ENCODE measurements at regions not wholly inside any gene's neighbourhood (a gene's known extent, or its start where the extent isn't known, plus 50 kb on each side); places are given as distances from the start of the nearest gene placed in this dataset.

GRCh38 chr14:22124073-22124613 is 450.5 kb upstream of the OR4E1 start:
- no peaks in the 10 kb centered on the region for H3K9me3 ChIP-seq
- no peak for ATAC-seq
- intact Hi-C loops (cut with DNase I), result no loop called here
- no peak for DNase-seq
- H3K27ac ChIP-seq, result no peak overlapping the region
- H3K27me3 ChIP-seq (ENCODE audit: low read depth), result no peaks in the 10 kb centered on the region
- no peaks in the 10 kb centered on the region for H3K36me3 ChIP-seq
- H3K4me1 ChIP-seq, result no peaks in the 10 kb centered on the region
- TF ChIP-seq CTCF (IDR thresholded peaks at IDR 0.05), result no peak
- no peak overlapping the region for H3K4me3 ChIP-seq

- H3K36me3 ChIP-seq, result no peaks in the 10 kb centered on the region
- intact Hi-C loops (cut with DNase I), result no loop called here
- TF ChIP-seq CTCF (IDR thresholded peaks at IDR 0.05), result no peak
- DNase-seq, result no peak
- H3K27me3 ChIP-seq (ENCODE audit: low read depth), result no peaks in the 10 kb centered on the region
- H3K27ac ChIP-seq, result no peak overlapping the region
- no peak overlapping the region for H3K4me3 ChIP-seq
- no peaks in the 10 kb centered on the region for H3K9me3 ChIP-seq
- ATAC-seq, result no peak
- no peaks in the 10 kb centered on the region for H3K4me1 ChIP-seq
These were observed 449.4 kb upstream of the OR4E1 start for GRCh38 chr14:22122829-22123560.

GRCh38 chr14:22122227-22122818 is 448.7 kb upstream of the OR4E1 start:
- intact Hi-C loops (cut with DNase I), result no loop called here
- Histone ChIP-seq H3K27ac (no peak overlapping the region), H3K36me3 (no peaks in the 10 kb centered on the region), H3K4me1 (no peaks in the 10 kb centered on the region), H3K27me3 (ENCODE audit: low read depth) (no peaks in the 10 kb centered on the region), H3K9me3 (no peaks in the 10 kb centered on the region), H3K4me3 (no peak overlapping the region)
- ATAC-seq (no peak), DNase-seq (no peak)
- no peak for TF ChIP-seq CTCF (IDR thresholded peaks at IDR 0.05)

DNA sequence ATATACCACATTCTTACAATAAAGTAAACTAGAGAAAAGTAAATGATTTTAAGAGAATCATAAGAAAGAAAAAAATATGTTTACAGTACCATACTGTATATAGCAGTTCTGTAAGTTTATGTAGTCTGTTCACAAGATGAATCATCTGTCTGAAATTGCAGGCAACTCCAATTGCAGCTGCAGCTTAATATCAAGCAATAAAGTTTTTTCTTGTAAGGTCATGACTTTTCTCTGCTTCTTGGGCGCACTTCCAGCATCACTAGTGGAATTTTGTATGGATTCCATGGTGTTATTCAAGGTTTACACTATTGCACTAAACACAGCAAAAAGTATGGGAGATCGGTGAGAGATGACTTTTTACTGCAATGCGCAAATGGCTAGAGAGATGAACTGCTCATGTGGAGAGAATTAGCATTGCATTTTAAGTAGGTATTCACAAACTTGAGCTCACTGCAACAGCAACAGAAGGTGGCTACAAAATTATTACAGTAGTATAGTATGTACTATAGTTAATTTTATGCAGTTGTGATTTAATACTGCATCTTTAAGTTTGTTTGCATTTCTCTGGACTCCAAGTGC is 445.4 kb upstream of the OR4E1 start:
- no peaks in the 10 kb centered on the region for H3K27me3 ChIP-seq (ENCODE audit: low read depth)
- intact Hi-C loops (cut with DNase I), result no loop called here
- no peak for DNase-seq
- no peaks in the 10 kb centered on the region for H3K4me1 ChIP-seq
- ATAC-seq, result no peak
- H3K27ac ChIP-seq, result no peak overlapping the region
- H3K36me3 ChIP-seq, result no peaks in the 10 kb centered on the region
- no peaks in the 10 kb centered on the region for H3K9me3 ChIP-seq
- no peak for TF ChIP-seq CTCF (IDR thresholded peaks at IDR 0.05)
- H3K4me3 ChIP-seq, result no peak overlapping the region

DNA sequence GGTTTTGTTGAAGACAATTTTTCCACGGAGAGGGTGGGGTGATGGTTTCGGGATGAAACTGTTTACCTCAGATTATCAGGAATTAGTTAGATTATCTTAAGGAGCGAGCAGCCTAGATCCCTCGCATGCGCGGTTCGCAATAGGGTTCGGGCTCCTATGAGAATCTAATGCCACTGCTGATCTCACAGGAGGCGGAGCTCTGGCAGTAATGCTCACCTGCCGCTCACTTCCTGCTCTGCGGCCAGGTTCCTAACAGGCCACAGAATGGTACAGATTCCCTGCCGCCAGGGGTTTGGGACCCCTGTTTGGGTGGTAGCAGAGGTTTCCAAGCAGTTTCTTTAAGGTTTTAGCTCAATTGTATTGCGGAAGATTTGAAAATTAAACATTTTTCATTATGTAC is 439.8 kb upstream of the OR4E1 start:
- Histone ChIP-seq H3K36me3 (no peaks in the 10 kb centered on the region), H3K9me3 (no peaks in the 10 kb centered on the region), H3K27me3 (ENCODE audit: low read depth) (no peaks in the 10 kb centered on the region), H3K27ac (no peak overlapping the region), H3K4me3 (no peak overlapping the region), H3K4me1 (no peaks in the 10 kb centered on the region)
- intact Hi-C loops (cut with DNase I), result no loop called here
- TF ChIP-seq CTCF (IDR thresholded peaks at IDR 0.05), result no peak
- no peak for DNase-seq
- no peak for ATAC-seq
